ENCODE measurements at regions not wholly inside any gene's neighbourhood (a gene's known extent, or its start where the extent isn't known, plus 50 kb on each side); places are given as distances from the start of the nearest gene placed in this dataset.
A peak's percentile ranks its signal among the peaks of the same experiment; 100 is the strongest.
"Not testable (repeated sequence)": the region's sequence is repeated elsewhere in the genome, so short reads cannot be mapped to it uniquely, and the experiment has no call there.

GRCh38 chr20:29320216-29320949 lies 1937.1 kb upstream of the DEFB115 start:
- DNase-seq (ENCODE audit: low read depth in 2 of 2) = not testable (repeated sequence)

- DNase-seq (ENCODE audit: low read depth in 2 of 2) = not testable (repeated sequence)
Observed at GRCh38 chr20:29323631-29324515, 1933.6 kb upstream of the DEFB115 start.

- DNase-seq (ENCODE audit: low read depth in 2 of 2) = not testable (repeated sequence)
Observed at GRCh38 chr20:29324516-29325303, 1932.8 kb upstream of the DEFB115 start.

GRCh38 chr20:29325304-29325640 lies 1932.2 kb upstream of the DEFB115 start:
- no peak for DNase-seq (ENCODE audit: low read depth in 2 of 2)

- DNase-seq (ENCODE audit: low read depth in 2 of 2) = not testable (repeated sequence)
Observed at GRCh38 chr20:29325781-29326180, 1931.7 kb upstream of the DEFB115 start.

- DNase-seq (ENCODE audit: low read depth in 2 of 2) = no peak
Observed at GRCh38 chr20:29326376-29327070, 1930.9 kb upstream of the DEFB115 start.

- peak in 1 of 2 donors; percentile 39 for DNase-seq (ENCODE audit: low read depth in 2 of 2)
Observed at GRCh38 chr20:29327600-29328420, 1929.7 kb upstream of the DEFB115 start.

- DNase-seq (ENCODE audit: low read depth in 2 of 2) = not testable (repeated sequence)
Observed at GRCh38 chr20:29330429-29331115, 1926.9 kb upstream of the DEFB115 start.

- DNase-seq (ENCODE audit: low read depth in 2 of 2) = no peak
Observed at GRCh38 chr20:29349836-29350235, 1907.6 kb upstream of the DEFB115 start.

- DNase-seq (ENCODE audit: low read depth in 2 of 2) = not testable (repeated sequence)
Observed at GRCh38 chr20:29375937-29376336, 1881.5 kb upstream of the DEFB115 start.

- DNase-seq (ENCODE audit: low read depth in 2 of 2) = not testable (repeated sequence)
Observed at GRCh38 chr20:29392853-29393252, 1864.6 kb upstream of the DEFB115 start.

GRCh38 chr20:29408034-29408695 lies 1849.3 kb upstream of the DEFB115 start:
- DNase-seq (ENCODE audit: low read depth in 2 of 2) = no peak

- not testable (repeated sequence) for DNase-seq (ENCODE audit: low read depth in 2 of 2)
Observed at GRCh38 chr20:29408707-29409106, 1848.8 kb upstream of the DEFB115 start.

- DNase-seq (ENCODE audit: low read depth in 2 of 2) = not testable (repeated sequence)
Observed at GRCh38 chr20:29409160-29409689, 1848.2 kb upstream of the DEFB115 start.

GRCh38 chr20:29409833-29410805 lies 1847.3 kb upstream of the DEFB115 start:
- no peak for DNase-seq (ENCODE audit: low read depth in 2 of 2)

- DNase-seq (ENCODE audit: low read depth in 2 of 2) = no peak
Observed at GRCh38 chr20:29410806-29411457, 1846.5 kb upstream of the DEFB115 start.

GRCh38 chr20:29411458-29411820 lies 1846.0 kb upstream of the DEFB115 start:
- DNase-seq (ENCODE audit: low read depth in 2 of 2) = not testable (repeated sequence)

Data from stimulated activated CD4-positive, alpha-beta T cell treated with anti-CD3 and anti-CD28 coated beads, Interleukin-1b, Interleukin-23, amount 100 ng/mL, for 4 hours (primary cell).